Erythroblast (primary cell): ENCODE measurements at regions not wholly inside any gene's neighbourhood (a gene's known extent, or its start where the extent isn't known, plus 50 kb on each side); places are given as distances from the start of the nearest gene placed in this dataset.

ENCODE experiments used
- GATA1 ChIP-seq: IDR thresholded peaks from 2 replicates; pipeline ENCODE4 v1.6.1; 2011; ENCODE audit warnings: low read depth, mild to moderate bottlenecking, control low read depth, low read length, moderate library complexity
- POLR2A ChIP-seq: IDR thresholded peaks from 2 replicates; pipeline ENCODE4 v1.6.1; 2011; ENCODE audit warnings: mild to moderate bottlenecking, low read length

DNA sequence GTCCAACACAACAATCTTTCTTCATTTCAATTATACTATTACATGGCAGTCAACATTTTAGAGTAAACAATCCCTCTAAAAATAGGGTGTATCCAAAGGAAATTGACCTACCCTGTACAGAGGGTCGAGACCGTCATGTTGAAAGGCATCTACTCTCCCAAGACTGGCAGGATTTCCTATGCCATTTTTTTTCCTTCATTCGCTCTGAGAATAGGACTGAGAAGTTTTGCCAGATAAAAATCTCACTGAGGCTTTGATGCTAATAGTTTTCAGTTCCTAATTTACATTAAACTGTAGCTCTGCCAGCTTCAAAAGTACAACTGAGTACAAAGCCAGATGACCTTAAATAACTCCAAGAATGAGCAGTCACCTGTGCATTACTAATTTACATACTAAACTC lies 84.5 kb upstream of the SEMA3C start:
- TF ChIP-seq POLR2A: no peak
- TF ChIP-seq GATA1: no peak
